ENCODE measurements at regions not wholly inside any gene's neighbourhood (a gene's known extent, or its start where the extent isn't known, plus 50 kb on each side); places are given as distances from the start of the nearest gene placed in this dataset.

DNA sequence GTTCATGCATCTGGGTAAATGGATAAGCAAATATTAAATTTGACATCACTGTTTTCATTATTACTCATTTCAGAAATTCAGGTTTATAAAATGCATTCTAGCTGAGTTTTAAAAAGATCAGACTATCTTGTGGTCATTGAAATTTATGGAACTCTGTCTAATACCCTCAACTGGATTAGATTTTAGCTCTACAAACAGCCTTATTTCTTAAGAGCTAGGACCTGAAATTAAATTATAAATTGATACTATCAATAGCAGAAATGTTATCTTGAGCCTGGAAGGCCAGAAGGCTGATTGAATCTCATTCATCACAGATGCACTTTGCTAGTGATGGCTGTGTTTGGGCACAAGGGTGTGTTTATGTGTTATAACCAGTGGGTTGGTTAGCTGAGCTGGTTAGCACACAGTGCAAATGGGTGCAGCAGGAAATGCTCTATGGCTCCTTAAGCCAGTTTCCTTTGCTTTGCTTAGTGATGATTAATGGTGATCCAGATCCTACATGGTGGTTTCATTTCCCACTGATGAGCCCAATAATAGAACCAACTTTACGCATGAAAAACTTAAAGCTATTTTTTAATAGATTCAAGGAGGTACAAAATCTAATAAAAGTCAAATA, 310.8 kb upstream of the KLF12 start:
- no peak for DNase-seq (ENCODE audit: low spot score in 2 of 2)
- H3K9me3 ChIP-seq: no peaks in the 10 kb centered on the region
- in situ Hi-C loops (cut with MboI; ENCODE audit: low sequenced_read_pairs): no loop called here
- no peaks in the 10 kb centered on the region for H3K27me3 ChIP-seq (ENCODE audit: low read depth)
- no peaks in the 10 kb centered on the region for H3K36me3 ChIP-seq (replicated peaks)
- H3K4me3 ChIP-seq: no peak overlapping the region
- H3K4me1 ChIP-seq: peaks cover 6% of the 10 kb centered on the region

DNA sequence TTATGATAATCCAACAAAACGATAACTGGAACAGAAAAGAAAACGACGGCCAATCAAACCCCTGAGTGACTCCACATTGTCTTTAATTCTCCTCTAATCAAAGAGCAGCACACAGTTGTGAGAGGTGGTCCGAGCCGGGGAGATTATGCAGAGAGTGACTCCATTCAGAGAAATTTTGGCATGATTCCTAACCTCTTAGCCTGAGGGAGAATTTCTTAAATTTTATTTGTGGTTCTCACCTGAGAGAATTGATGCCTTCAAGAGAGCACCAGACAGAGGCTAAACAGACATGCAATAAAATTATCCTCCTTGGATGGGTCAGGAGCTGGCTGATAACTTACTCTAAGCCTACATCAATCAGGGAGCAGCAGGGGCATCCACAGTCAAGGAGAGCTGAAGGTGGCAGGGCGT, 310.0 kb upstream of the KLF12 start:
- in situ Hi-C loops (cut with MboI; ENCODE audit: low sequenced_read_pairs): no loop called here
- H3K9me3 ChIP-seq: no peaks in the 10 kb centered on the region

DNA sequence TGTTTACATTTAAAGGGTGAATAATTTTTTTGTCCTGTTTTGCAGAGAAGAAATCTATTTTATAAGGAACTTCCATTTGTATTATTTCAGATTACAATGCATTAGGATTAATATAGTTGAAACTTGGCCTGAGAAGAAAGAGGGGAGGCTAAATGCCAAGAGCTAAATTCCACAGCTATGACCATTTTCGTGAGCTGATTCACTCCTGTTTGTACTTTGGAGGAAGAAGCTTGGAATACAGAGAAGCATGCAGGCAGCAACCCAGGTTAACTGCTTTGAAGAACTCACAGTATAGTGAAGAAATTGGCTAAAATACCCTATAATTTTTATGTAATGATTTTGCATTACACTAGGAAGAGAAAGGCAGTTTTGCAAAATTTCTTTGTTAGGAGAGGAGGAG, 309.4 kb upstream of the KLF12 start:
- H3K4me1 ChIP-seq: peaks cover 6% of the 10 kb centered on the region
- in situ Hi-C loops (cut with MboI; ENCODE audit: low sequenced_read_pairs): no loop called here

More for the DNA sequence above, 310.0 kb upstream of the KLF12 start:
- DNase-seq (ENCODE audit: low spot score in 2 of 2): peak; percentile 55 to 64
- peaks cover 6% of the 10 kb centered on the region for H3K4me1 ChIP-seq
- H3K36me3 ChIP-seq (replicated peaks): no peaks in the 10 kb centered on the region
- H3K4me3 ChIP-seq: no peak overlapping the region
- no peaks in the 10 kb centered on the region for H3K27me3 ChIP-seq (ENCODE audit: low read depth)

DNA sequence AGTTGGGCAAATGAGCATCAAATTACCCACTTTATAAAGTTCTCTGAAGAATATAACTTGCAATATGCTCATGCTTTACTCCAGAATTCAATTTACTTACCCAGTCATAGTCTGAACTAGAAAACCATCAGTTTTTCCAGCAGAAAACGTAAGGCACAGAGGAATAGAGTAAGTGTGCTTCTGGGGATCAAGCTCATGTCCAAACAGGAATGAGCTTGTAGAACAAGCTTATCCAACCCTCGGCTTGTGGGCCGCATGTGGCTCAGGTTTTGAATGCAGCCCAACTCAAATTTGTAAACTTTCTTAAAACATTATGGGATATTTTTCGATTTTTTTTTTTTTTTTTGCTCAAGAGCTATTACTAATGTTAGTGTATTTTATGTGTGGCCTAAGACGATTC, 308.5 kb upstream of the KLF12 start:
- Histone ChIP-seq H3K9me3 (no peaks in the 10 kb centered on the region), H3K36me3 (replicated peaks) (no peaks in the 10 kb centered on the region), H3K27me3 (ENCODE audit: low read depth) (no peaks in the 10 kb centered on the region), H3K4me3 (no peak overlapping the region), H3K4me1 (peaks cover 6% of the 10 kb centered on the region)
- DNase-seq (ENCODE audit: low spot score in 2 of 2): no peak
- in situ Hi-C loops (cut with MboI; ENCODE audit: low sequenced_read_pairs): no loop called here

More for the DNA sequence above, 309.4 kb upstream of the KLF12 start:
- no peak overlapping the region for H3K4me3 ChIP-seq
- no peaks in the 10 kb centered on the region for H3K9me3 ChIP-seq
- DNase-seq (ENCODE audit: low spot score in 2 of 2): peak in 1 of 2 experiments; percentile 2
- H3K36me3 ChIP-seq (replicated peaks): no peaks in the 10 kb centered on the region
- no peaks in the 10 kb centered on the region for H3K27me3 ChIP-seq (ENCODE audit: low read depth)

DNA sequence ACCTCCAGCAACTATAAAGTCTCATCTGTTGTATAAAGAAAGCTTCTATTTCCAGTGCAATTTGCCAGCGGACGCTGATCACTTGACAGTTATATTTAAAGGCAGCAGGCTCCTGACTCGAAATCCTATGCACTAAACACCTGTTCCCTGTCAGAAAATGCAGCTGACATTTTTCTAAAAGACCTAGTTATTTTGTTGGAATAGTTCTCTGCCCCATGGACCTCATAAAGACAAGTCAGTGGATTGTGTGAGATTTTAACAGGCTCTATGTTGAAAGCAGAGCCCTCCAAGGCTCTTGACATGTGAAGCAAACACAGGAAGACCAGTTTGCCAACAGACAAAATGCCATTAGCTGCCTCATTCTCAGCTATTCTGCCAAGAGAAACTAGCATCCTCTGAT, 304.7 kb upstream of the KLF12 start:
- H3K9me3 ChIP-seq: no peaks in the 10 kb centered on the region
- peaks cover 6% of the 10 kb centered on the region for H3K4me1 ChIP-seq
- no peaks in the 10 kb centered on the region; the same call in 1 of the 2 replicates for H3K27me3 ChIP-seq (ENCODE audit: low read depth)
- no peaks in the 10 kb centered on the region for H3K36me3 ChIP-seq (replicated peaks)
- DNase-seq (ENCODE audit: low spot score in 2 of 2): no peak
- no peak overlapping the region for H3K4me3 ChIP-seq
- in situ Hi-C loops (cut with MboI; ENCODE audit: low sequenced_read_pairs): no loop called here

DNA sequence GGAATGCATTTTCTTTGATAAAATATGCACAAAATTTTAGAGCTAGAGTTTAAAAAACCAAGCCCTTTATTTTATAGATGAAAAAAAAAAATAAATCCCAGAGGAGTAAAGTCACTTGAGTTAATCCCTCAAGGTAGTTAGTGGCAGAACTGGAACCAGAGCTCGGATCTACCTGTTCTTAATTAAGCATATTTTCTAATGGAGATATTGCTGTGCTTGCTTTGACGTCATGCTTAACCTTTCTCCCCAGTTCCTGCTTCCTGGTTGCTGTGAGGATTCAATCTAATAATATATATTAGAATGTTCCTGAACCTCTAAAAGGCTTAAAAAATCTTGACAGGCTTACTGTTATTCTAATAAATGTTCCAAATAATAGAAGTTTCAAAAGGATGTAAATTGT, 300.6 kb upstream of the KLF12 start:
- in situ Hi-C loops (cut with MboI; ENCODE audit: low sequenced_read_pairs): no loop called here
- Histone ChIP-seq H3K4me1 (no peaks in the 10 kb centered on the region), H3K36me3 (replicated peaks) (no peaks in the 10 kb centered on the region), H3K4me3 (no peak overlapping the region), H3K27me3 (ENCODE audit: low read depth) (no peaks in the 10 kb centered on the region; the same call in 1 of the 2 replicates), H3K9me3 (no peaks in the 10 kb centered on the region)
- DNase-seq (ENCODE audit: low spot score in 2 of 2): no peak

DNA sequence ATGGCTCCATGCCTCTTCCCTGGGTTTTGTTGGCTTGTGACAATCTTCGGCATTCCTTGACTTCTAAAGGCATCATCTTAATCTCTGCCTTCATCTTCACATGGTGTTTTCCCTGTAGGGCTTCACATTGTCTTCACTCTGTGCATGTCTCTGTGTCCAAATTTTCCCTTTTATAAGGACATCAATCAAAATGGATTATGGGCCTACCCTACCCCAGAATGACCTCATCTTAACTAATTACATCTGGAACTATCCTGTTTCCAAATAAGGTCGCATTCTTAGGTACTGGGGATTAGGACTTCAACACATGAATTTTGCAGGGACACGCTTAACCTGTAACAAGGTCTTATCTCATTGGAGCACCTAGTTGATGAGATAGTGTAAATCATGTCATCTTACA, 290.3 kb upstream of the KLF12 start:
- in situ Hi-C loops (cut with MboI; ENCODE audit: low sequenced_read_pairs): no loop called here
- no peak overlapping the region for H3K4me3 ChIP-seq
- no peaks in the 10 kb centered on the region for H3K4me1 ChIP-seq
- DNase-seq (ENCODE audit: low spot score in 2 of 2): no peak
- H3K36me3 ChIP-seq (replicated peaks): no peaks in the 10 kb centered on the region
- H3K9me3 ChIP-seq: no peaks in the 10 kb centered on the region
- no peaks in the 10 kb centered on the region for H3K27me3 ChIP-seq (ENCODE audit: low read depth)

DNA sequence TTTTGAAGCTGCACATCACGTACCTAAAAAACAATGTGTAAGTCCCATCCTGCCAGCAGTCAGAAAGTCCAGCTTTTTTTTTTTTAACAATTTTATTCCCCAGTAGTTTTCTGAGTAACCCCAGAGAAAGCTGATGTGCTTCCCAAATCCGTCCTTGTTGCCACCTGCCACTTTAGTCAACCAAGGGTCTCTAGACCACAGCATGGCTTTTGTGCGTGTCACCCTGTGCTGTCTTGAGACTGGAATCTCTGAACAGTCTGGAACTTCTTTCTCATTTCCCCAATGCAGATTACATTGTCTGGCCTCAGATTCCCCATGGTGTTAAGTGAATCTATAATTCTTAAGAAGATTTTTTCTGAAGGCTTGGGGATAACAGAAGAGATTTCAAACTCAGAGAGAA, 289.2 kb upstream of the KLF12 start:
- no peak overlapping the region for H3K4me3 ChIP-seq
- no peak for DNase-seq (ENCODE audit: low spot score in 2 of 2)
- no peaks in the 10 kb centered on the region for H3K36me3 ChIP-seq (replicated peaks)
- H3K4me1 ChIP-seq: no peaks in the 10 kb centered on the region
- H3K9me3 ChIP-seq: no peaks in the 10 kb centered on the region
- H3K27me3 ChIP-seq (ENCODE audit: low read depth): no peaks in the 10 kb centered on the region
- in situ Hi-C loops (cut with MboI; ENCODE audit: low sequenced_read_pairs): no loop called here

DNA sequence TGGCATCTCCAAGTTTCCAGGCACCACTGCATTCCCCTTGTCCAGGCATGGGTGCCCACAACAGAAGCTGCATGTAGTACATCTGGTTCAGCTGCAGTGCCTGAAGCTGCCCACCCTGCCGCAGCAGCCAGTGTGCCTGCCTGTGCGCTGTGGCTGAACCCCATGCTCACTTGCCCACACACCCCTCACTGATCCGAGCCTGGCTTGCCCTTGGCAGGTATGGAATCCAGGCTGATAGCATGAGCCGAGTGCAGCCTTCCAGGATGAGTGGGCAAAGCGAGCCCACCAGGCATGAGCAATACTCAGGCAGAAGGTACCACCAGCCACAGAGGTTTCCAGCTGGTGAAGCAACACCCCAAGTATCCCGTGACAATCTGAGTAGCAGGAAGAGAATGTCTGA, 280.3 kb upstream of the KLF12 start:
- DNase-seq (ENCODE audit: low spot score in 2 of 2): no peak
- no peaks in the 10 kb centered on the region for H3K27me3 ChIP-seq (ENCODE audit: low read depth)
- in situ Hi-C loops (cut with MboI; ENCODE audit: low sequenced_read_pairs): no loop called here
- no peaks in the 10 kb centered on the region for H3K36me3 ChIP-seq (replicated peaks)
- no peaks in the 10 kb centered on the region for H3K9me3 ChIP-seq
- no peaks in the 10 kb centered on the region for H3K4me1 ChIP-seq
- no peak overlapping the region for H3K4me3 ChIP-seq

DNA sequence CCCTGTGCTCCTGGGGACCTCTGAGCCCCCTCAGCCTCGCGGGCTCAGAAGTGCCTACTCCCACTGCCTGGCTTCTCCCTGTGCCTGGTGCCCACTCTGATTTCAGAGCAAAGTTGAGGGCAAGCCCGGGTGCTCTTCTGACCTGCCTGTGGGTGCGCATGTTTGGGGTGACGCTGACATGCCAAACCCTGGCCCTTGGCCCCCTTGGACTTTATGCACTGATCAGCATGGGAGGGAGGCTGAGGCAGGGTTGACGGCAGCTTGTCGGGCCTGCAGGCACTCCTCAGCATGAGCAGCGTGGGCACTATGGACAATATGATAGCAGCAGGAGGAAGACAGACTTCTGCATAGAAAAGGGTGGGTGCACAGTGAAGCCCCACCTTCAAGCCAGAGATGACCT, 279.3 kb upstream of the KLF12 start:
- no peaks in the 10 kb centered on the region for H3K27me3 ChIP-seq (ENCODE audit: low read depth)
- DNase-seq (ENCODE audit: low spot score in 2 of 2): no peak

DNA sequence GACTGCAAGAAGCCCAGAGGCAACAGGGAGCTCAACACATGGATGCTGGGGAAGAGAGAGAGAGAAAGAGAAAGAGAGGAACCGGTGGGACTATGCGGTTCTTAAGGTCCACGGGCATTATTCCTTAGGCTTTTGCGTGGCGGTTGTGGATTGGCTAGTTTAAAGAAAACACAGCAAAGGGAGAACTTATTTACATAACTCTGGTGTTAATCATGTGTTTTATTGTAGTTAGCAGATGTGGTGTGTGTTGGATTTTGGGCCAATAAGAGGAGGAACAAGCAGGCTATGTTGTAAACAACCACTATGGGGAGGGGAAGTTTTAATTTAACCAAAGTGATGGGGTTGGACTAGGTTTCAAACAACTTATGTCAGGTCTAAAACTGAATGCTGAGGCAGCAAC, 275.3 kb upstream of the KLF12 start:
- H3K9me3 ChIP-seq: no peaks in the 10 kb centered on the region
- no peak for DNase-seq (ENCODE audit: low spot score in 2 of 2)
- H3K4me3 ChIP-seq: no peak overlapping the region
- H3K36me3 ChIP-seq (replicated peaks): no peaks in the 10 kb centered on the region
- H3K4me1 ChIP-seq: no peaks in the 10 kb centered on the region
- H3K27me3 ChIP-seq (ENCODE audit: low read depth): no peaks in the 10 kb centered on the region
- in situ Hi-C loops (cut with MboI; ENCODE audit: low sequenced_read_pairs): no loop called here

More for the DNA sequence above, 279.3 kb upstream of the KLF12 start:
- Histone ChIP-seq H3K4me3 (no peak overlapping the region), H3K9me3 (no peaks in the 10 kb centered on the region), H3K4me1 (no peaks in the 10 kb centered on the region), H3K36me3 (replicated peaks) (no peaks in the 10 kb centered on the region)
- in situ Hi-C loops (cut with MboI; ENCODE audit: low sequenced_read_pairs): no loop called here

DNA sequence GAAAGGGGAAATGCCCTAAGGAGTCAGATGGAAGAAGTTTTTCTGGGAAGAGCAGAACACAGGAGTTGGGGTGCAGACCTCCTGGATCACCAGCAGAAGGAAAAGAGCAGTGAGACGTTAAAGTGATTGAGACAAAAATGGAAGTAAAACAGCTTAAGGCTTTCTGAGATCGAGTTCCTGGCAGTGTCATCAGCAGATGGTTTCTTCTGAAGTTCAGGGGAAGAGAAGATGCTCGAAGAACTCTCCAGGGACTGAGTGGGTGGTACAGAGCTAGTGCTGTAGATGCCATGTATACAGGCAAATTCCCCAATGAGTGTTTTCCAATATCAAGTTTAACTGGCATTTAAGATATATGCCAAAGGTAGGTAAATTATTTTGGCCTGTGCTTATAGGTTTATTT, 272.2 kb upstream of the KLF12 start:
- no peak overlapping the region for H3K4me3 ChIP-seq
- no peaks in the 10 kb centered on the region for H3K4me1 ChIP-seq
- DNase-seq (ENCODE audit: low spot score in 2 of 2): no peak
- H3K36me3 ChIP-seq (replicated peaks): no peaks in the 10 kb centered on the region
- H3K9me3 ChIP-seq: no peaks in the 10 kb centered on the region
- no peaks in the 10 kb centered on the region for H3K27me3 ChIP-seq (ENCODE audit: low read depth)
- in situ Hi-C loops (cut with MboI; ENCODE audit: low sequenced_read_pairs): no loop called here

DNA sequence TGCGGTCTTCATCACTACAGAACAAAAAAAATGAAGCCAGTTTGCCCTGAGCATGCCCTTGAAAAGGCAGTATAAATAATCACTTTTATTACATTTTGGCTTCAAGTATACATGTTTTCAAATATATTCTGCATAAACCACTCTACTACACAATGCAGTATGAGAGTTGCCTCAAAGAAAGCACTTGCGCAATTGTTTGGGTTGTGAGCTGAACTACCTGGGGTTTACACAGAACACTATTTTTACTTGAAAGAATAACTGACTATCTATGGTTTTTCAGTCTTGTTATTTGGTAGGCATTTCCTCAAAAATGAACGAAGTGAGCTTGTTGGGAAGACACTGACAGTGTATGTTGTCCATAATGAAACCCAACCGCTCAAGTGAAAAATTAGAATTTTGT, 264.4 kb upstream of the KLF12 start:
- H3K36me3 ChIP-seq (replicated peaks): no peaks in the 10 kb centered on the region
- H3K27me3 ChIP-seq (ENCODE audit: low read depth): no peaks in the 10 kb centered on the region
- DNase-seq (ENCODE audit: low spot score in 2 of 2): no peak
- H3K4me3 ChIP-seq: no peak overlapping the region
- H3K9me3 ChIP-seq: no peaks in the 10 kb centered on the region
- in situ Hi-C loops (cut with MboI; ENCODE audit: low sequenced_read_pairs): no loop called here
- no peaks in the 10 kb centered on the region for H3K4me1 ChIP-seq

DNA sequence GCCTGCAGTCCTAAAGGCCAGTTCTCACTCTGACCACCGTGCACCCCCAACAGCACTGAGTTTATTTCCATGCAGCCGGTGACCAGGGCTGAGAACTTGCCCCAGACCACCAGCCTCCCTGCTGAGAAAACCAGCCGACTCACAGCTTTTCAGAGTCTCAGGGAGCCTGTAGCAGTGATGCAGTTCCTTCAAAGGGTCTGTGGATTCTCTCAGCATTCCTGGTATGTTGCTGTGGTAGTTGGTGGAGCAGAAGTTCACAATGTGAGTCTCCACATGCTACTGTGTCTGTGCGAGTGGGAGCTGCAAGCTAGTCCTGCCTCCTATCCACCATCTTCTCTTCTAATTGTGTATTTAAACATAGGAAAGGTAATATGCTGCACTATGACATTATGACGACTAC, 254.9 kb upstream of the KLF12 start:
- Histone ChIP-seq H3K4me1 (no peaks in the 10 kb centered on the region; the same call in 1 of the 2 replicates), H3K36me3 (replicated peaks) (no peaks in the 10 kb centered on the region), H3K4me3 (no peak overlapping the region), H3K9me3 (no peaks in the 10 kb centered on the region), H3K27me3 (ENCODE audit: low read depth) (no peaks in the 10 kb centered on the region)
- in situ Hi-C loops (cut with MboI; ENCODE audit: low sequenced_read_pairs): no loop called here
- no peak for DNase-seq (ENCODE audit: low spot score in 2 of 2)

DNA sequence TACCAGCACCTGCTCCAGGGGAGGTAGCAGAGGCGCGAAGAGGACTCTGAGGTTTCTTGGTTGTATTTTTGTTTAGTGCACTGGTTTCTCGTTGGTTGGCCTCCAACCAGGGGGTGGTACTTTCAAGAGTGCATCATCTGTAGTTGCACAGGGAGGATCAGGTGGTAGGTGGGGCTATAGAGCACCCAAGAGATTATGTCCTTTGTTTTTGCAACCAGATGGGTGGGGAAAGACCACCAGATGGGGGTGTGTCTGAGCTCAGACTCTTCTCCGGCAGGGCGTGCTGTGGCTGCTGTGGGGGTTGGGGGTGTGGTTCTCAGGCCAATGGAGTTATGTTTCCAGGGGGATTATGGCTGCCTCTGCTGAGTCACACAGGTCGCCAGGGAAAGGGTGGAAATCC, 254.4 kb upstream of the KLF12 start:
- Histone ChIP-seq H3K4me3 (no peak overlapping the region), H3K36me3 (replicated peaks) (no peaks in the 10 kb centered on the region), H3K9me3 (no peaks in the 10 kb centered on the region), H3K4me1 (no peaks in the 10 kb centered on the region; the same call in 1 of the 2 replicates), H3K27me3 (ENCODE audit: low read depth) (no peaks in the 10 kb centered on the region)
- in situ Hi-C loops (cut with MboI; ENCODE audit: low sequenced_read_pairs): no loop called here
- DNase-seq (ENCODE audit: low spot score in 2 of 2): no peak
